ENCODE measurements at regions not wholly inside any gene's neighbourhood (a gene's known extent, or its start where the extent isn't known, plus 50 kb on each side); places are given as distances from the start of the nearest gene placed in this dataset.

- TF ChIP-seq KDM5A (IDR thresholded peaks at IDR 0.05): no peak
- no peak for TF ChIP-seq CBX2 (IDR thresholded peaks at IDR 0.05; ENCODE audit: borderline replicate concordance, low read depth)
Measured at GRCh38 chr13:83780227-83780626, 102.0 kb downstream of the SLITRK1 start.

Measured in A549 (cell line).